ENCODE measurements at regions not wholly inside any gene's neighbourhood (a gene's known extent, or its start where the extent isn't known, plus 50 kb on each side); places are given as distances from the start of the nearest gene placed in this dataset.
"Not testable (repeated sequence)": the region's sequence is repeated elsewhere in the genome, so short reads cannot be mapped to it uniquely, and the experiment has no call there.

GRCh38 chr7:149683898-149684297, 89.5 kb downstream of the ZNF467 start:
- Histone ChIP-seq H3K4me3 (ENCODE audit: insufficient read depth, low read depth, low read length) (no peak overlapping the region), H3K36me3 (ENCODE audit: control insufficient read depth, insufficient read depth, low read length) (no peaks in the 10 kb centered on the region), H3K9me3 (ENCODE audit: control insufficient read depth, low read length) (no peaks in the 10 kb centered on the region), H3K27ac (ENCODE audit: insufficient read depth, low read depth, low read length, poor library complexity, severe bottlenecking) (no peak overlapping the region), H3K27me3 (ENCODE audit: control insufficient read depth, insufficient read depth, low read length, poor library complexity, severe bottlenecking) (no peaks in the 10 kb centered on the region), H3K4me1 (ENCODE audit: control insufficient read depth, insufficient read depth, low read length) (no peaks in the 10 kb centered on the region)
- WGBS, 2 experiments = 88 to 97% methylated on average over 1 of the region's 2 CpGs

DNA sequence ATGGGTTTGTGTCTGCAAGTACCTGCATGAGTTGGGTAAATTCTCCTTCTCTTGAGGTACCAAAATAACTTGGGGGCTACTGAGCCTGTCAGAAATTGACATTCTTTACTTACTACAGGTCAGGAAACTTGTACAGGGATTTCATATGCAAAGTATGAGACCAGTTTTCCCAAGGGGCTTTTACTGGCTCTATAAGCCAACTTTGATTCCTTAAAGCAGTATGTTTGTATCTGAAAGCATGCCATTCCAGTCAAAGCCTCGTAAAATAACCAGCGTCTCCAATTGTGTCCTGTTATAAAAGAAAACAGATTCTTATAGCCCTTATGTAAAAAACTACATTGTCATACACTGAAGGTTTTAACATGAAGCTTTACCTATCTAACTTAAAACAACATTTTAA, 90.2 kb downstream of the ZNF467 start:
- Histone ChIP-seq H3K27ac (ENCODE audit: insufficient read depth, low read depth, low read length, poor library complexity, severe bottlenecking) (no peak overlapping the region), H3K27me3 (ENCODE audit: control insufficient read depth, insufficient read depth, low read length, poor library complexity, severe bottlenecking) (no peaks in the 10 kb centered on the region), H3K4me1 (ENCODE audit: control insufficient read depth, insufficient read depth, low read length) (no peaks in the 10 kb centered on the region), H3K4me3 (ENCODE audit: insufficient read depth, low read depth, low read length) (no peak overlapping the region), H3K36me3 (ENCODE audit: control insufficient read depth, insufficient read depth, low read length) (no peaks in the 10 kb centered on the region), H3K9me3 (ENCODE audit: control insufficient read depth, low read length) (no peaks in the 10 kb centered on the region)
- 92 to 93% methylated on average over 2 of the region's 2 CpGs for WGBS, 2 experiments

DNA sequence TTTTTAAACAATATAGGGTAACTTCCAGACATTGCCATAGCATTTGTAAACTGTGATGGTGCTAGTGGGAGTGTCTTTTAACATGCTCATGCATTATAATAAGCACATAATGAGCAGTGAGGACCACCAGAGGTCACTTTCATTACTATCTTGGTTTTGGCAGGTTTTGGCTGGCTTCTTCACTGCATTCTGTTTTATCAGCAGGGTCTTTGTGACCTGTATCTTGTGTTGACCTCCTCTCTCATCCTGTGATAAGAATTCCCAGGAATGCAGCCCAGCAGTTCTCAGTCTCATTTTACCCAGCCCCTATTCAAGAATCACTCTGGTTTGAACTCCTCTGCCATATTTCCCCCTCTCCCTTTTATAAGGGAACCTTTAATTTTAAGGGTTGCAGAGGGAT, 91.3 kb downstream of the ZNF467 start:
- Histone ChIP-seq H3K36me3 (ENCODE audit: control insufficient read depth, insufficient read depth, low read length) (no peaks in the 10 kb centered on the region), H3K27ac (ENCODE audit: insufficient read depth, low read depth, low read length, poor library complexity, severe bottlenecking) (no peak overlapping the region), H3K4me3 (ENCODE audit: insufficient read depth, low read depth, low read length) (no peak overlapping the region), H3K9me3 (ENCODE audit: control insufficient read depth, low read length) (no peaks in the 10 kb centered on the region), H3K4me1 (ENCODE audit: control insufficient read depth, insufficient read depth, low read length) (no peaks in the 10 kb centered on the region), H3K27me3 (ENCODE audit: control insufficient read depth, insufficient read depth, low read length, poor library complexity, severe bottlenecking) (no peaks in the 10 kb centered on the region)

- no peaks in the 10 kb centered on the region for H3K27me3 ChIP-seq (ENCODE audit: control insufficient read depth, insufficient read depth, low read length, poor library complexity, severe bottlenecking)
- H3K4me1 ChIP-seq (ENCODE audit: control insufficient read depth, insufficient read depth, low read length) = no peaks in the 10 kb centered on the region
- no peak overlapping the region for H3K27ac ChIP-seq (ENCODE audit: insufficient read depth, low read depth, low read length, poor library complexity, severe bottlenecking)
- no peak overlapping the region for H3K4me3 ChIP-seq (ENCODE audit: insufficient read depth, low read depth, low read length)
- no peaks in the 10 kb centered on the region for H3K9me3 ChIP-seq (ENCODE audit: control insufficient read depth, low read length)
- 24 to 38% methylated on average over 1 of the region's 1 CpG for WGBS, 2 experiments
- H3K36me3 ChIP-seq (ENCODE audit: control insufficient read depth, insufficient read depth, low read length) = no peaks in the 10 kb centered on the region
Observed at GRCh38 chr7:149681274-149681673, 92.1 kb downstream of the ZNF467 start.

GRCh38 chr7:149680331-149681025, 92.9 kb downstream of the ZNF467 start:
- no peaks in the 10 kb centered on the region for H3K36me3 ChIP-seq (ENCODE audit: control insufficient read depth, insufficient read depth, low read length)
- no peaks in the 10 kb centered on the region for H3K27me3 ChIP-seq (ENCODE audit: control insufficient read depth, insufficient read depth, low read length, poor library complexity, severe bottlenecking)
- WGBS, 2 experiments = 90 to 100% methylated on average over 1 of the region's 2 CpGs
- no peak overlapping the region for H3K4me3 ChIP-seq (ENCODE audit: insufficient read depth, low read depth, low read length)
- no peak overlapping the region for H3K27ac ChIP-seq (ENCODE audit: insufficient read depth, low read depth, low read length, poor library complexity, severe bottlenecking)
- no peaks in the 10 kb centered on the region for H3K4me1 ChIP-seq (ENCODE audit: control insufficient read depth, insufficient read depth, low read length)
- H3K9me3 ChIP-seq (ENCODE audit: control insufficient read depth, low read length) = no peaks in the 10 kb centered on the region

GRCh38 chr7:149674728-149675385, 98.5 kb downstream of the ZNF467 start:
- H3K27me3 ChIP-seq (ENCODE audit: control insufficient read depth, insufficient read depth, low read length, poor library complexity, severe bottlenecking); H3K27ac ChIP-seq (ENCODE audit: insufficient read depth, low read depth, low read length, poor library complexity, severe bottlenecking); H3K4me3 ChIP-seq (ENCODE audit: insufficient read depth, low read depth, low read length); H3K9me3 ChIP-seq (ENCODE audit: control insufficient read depth, low read length); H3K36me3 ChIP-seq (ENCODE audit: control insufficient read depth, insufficient read depth, low read length); H3K4me1 ChIP-seq (ENCODE audit: control insufficient read depth, insufficient read depth, low read length): not testable (repeated sequence)
- 91 to 93% methylated on average over 10 of the region's 10 CpGs for WGBS, 2 experiments

GRCh38 chr7:149673006-149673405, 100.4 kb downstream of the ZNF467 start:
- Histone ChIP-seq H3K9me3 (ENCODE audit: control insufficient read depth, low read length) (no peaks in the 10 kb centered on the region), H3K27ac (ENCODE audit: insufficient read depth, low read depth, low read length, poor library complexity, severe bottlenecking) (no peak overlapping the region), H3K27me3 (ENCODE audit: control insufficient read depth, insufficient read depth, low read length, poor library complexity, severe bottlenecking) (no peaks in the 10 kb centered on the region), H3K4me3 (ENCODE audit: insufficient read depth, low read depth, low read length) (no peak overlapping the region), H3K4me1 (ENCODE audit: control insufficient read depth, insufficient read depth, low read length) (no peaks in the 10 kb centered on the region), H3K36me3 (ENCODE audit: control insufficient read depth, insufficient read depth, low read length) (no peaks in the 10 kb centered on the region)
- 89 to 92% methylated on average over 5 of the region's 5 CpGs for WGBS, 2 experiments

GRCh38 chr7:149670288-149670687, 103.1 kb downstream of the ZNF467 start:
- Histone ChIP-seq H3K27ac (ENCODE audit: insufficient read depth, low read depth, low read length, poor library complexity, severe bottlenecking) (no peak overlapping the region), H3K4me3 (ENCODE audit: insufficient read depth, low read depth, low read length) (no peak overlapping the region), H3K27me3 (ENCODE audit: control insufficient read depth, insufficient read depth, low read length, poor library complexity, severe bottlenecking) (no peaks in the 10 kb centered on the region), H3K36me3 (ENCODE audit: control insufficient read depth, insufficient read depth, low read length) (no peaks in the 10 kb centered on the region), H3K9me3 (ENCODE audit: control insufficient read depth, low read length) (no peaks in the 10 kb centered on the region), H3K4me1 (ENCODE audit: control insufficient read depth, insufficient read depth, low read length) (no peaks in the 10 kb centered on the region)
- WGBS, 2 experiments = 82 to 90% methylated on average over 1 of the region's 1 CpG

DNA sequence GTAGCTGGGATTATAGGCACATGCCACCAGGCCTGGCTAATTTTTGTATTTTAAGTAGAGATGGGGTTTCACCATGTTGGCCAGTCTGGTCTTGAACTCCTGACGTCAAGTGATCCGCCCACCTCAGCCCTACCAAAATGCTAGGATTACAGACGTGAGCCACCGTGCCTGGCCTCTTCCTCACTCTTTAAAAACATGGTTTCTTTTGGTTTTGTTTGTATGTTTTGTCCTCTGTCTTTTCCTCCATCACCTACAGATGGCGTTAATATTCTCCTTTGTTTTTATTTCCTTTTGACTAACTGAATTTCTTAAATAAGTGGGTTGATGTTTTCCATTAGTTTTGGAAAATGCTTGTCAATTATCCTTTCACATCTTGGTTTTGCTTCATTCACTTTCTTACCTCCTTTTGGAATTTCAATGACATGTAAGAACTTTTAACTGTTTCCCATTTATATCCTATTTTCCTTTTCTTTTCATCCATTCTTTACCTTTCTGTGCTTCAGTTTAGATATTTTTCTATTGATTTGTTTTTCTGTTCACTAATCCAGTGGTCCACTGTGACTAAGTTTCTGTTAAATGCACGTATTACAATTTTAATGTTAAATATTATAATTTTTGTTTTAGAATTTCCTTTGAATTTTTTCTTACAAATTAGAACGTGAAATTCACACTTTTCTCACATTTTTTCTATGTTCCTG, 104.1 kb downstream of the ZNF467 start:
- no peak overlapping the region for H3K4me3 ChIP-seq (ENCODE audit: insufficient read depth, low read depth, low read length)
- no peaks in the 10 kb centered on the region for H3K27me3 ChIP-seq (ENCODE audit: control insufficient read depth, insufficient read depth, low read length, poor library complexity, severe bottlenecking)
- H3K27ac ChIP-seq (ENCODE audit: insufficient read depth, low read depth, low read length, poor library complexity, severe bottlenecking) = no peak overlapping the region
- no peaks in the 10 kb centered on the region for H3K9me3 ChIP-seq (ENCODE audit: control insufficient read depth, low read length)
- no peaks in the 10 kb centered on the region for H3K4me1 ChIP-seq (ENCODE audit: control insufficient read depth, insufficient read depth, low read length)
- WGBS, 2 experiments = 32 to 37% methylated on average over 4 of the region's 7 CpGs
- no peaks in the 10 kb centered on the region for H3K36me3 ChIP-seq (ENCODE audit: control insufficient read depth, insufficient read depth, low read length)

- Histone ChIP-seq H3K27me3 (ENCODE audit: control insufficient read depth, insufficient read depth, low read length, poor library complexity, severe bottlenecking) (no peaks in the 10 kb centered on the region), H3K36me3 (ENCODE audit: control insufficient read depth, insufficient read depth, low read length) (no peaks in the 10 kb centered on the region), H3K4me3 (ENCODE audit: insufficient read depth, low read depth, low read length) (no peak overlapping the region), H3K4me1 (ENCODE audit: control insufficient read depth, insufficient read depth, low read length) (no peaks in the 10 kb centered on the region), H3K9me3 (ENCODE audit: control insufficient read depth, low read length) (no peaks in the 10 kb centered on the region), H3K27ac (ENCODE audit: insufficient read depth, low read depth, low read length, poor library complexity, severe bottlenecking) (no peak overlapping the region)
- WGBS, 2 experiments = 45 to 55% methylated on average over 1 of the region's 1 CpG
Observed at GRCh38 chr7:149666360-149666945, 106.9 kb downstream of the ZNF467 start.
